ENCODE measurements at regions not wholly inside any gene's neighbourhood (a gene's known extent, or its start where the extent isn't known, plus 50 kb on each side); places are given as distances from the start of the nearest gene placed in this dataset.
"Not testable (repeated sequence)": the region's sequence is repeated elsewhere in the genome, so short reads cannot be mapped to it uniquely, and the experiment has no call there.

DNA sequence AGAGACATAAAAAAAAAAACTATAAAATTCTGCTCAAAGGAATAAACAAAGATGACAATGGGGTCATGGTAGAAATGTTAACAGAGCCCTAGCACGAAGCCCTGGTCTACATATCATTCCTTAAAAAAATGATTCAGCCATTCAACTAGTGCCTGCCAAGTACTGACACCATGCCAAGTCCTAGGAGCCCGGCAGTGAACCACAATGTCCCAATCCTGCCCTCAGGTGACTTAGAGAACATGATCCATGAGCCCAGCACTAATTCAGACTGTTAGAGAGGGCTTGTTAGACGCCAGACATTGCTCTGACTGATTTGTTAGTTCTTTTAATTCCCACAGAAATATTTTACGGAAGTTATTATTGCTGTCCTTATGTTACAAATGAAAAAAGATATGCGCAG lies 67.3 kb upstream of the VWC2 start:
- Histone ChIP-seq H3K4me1 (no peaks in the 10 kb centered on the region), H3K36me3 (no peaks in the 10 kb centered on the region), H3K4me3 (no peak overlapping the region), H3K27me3 (no peaks in the 10 kb centered on the region), H3K9me3 (no peaks in the 10 kb centered on the region), H3K27ac (no peak overlapping the region)
- no peak for DNase-seq
- intact Hi-C loops (cut with DNase I), result no loop called here
- no peak for TF ChIP-seq CTCF (IDR thresholded peaks at IDR 0.05)
- no peak for ATAC-seq

DNA sequence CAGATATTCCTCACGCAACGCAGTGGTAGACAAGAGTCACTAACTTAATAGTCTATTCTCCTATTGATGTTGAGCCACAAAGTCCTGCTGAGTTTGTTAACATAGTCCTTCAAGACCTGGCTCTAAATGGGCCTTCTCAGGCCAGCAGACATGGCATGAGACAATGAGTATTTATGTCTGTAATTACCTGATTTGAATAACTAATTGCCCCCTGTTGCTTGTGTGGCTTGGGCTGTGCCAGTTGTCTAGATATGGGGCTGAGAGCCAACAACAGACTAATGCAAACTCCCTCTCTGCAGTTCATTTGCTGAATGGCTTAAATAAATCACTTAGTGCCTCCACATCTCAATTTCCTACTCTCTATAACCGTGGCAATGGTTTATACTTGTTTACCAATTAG lies 65.5 kb upstream of the VWC2 start:
- no peaks in the 10 kb centered on the region for H3K4me1 ChIP-seq
- no peaks in the 10 kb centered on the region for H3K36me3 ChIP-seq
- intact Hi-C loops (cut with DNase I), result no loop called here
- TF ChIP-seq CTCF (IDR thresholded peaks at IDR 0.05), result no peak
- no peak overlapping the region for H3K27ac ChIP-seq
- no peaks in the 10 kb centered on the region for H3K27me3 ChIP-seq
- DNase-seq (no peak), ATAC-seq (no peak)
- H3K9me3 ChIP-seq, result no peaks in the 10 kb centered on the region
- no peak overlapping the region for H3K4me3 ChIP-seq

- TF ChIP-seq CTCF (IDR thresholded peaks at IDR 0.05), result no peak
- H3K27me3 ChIP-seq, result no peaks in the 10 kb centered on the region
- DNase-seq, result no peak
- no peaks in the 10 kb centered on the region for H3K4me1 ChIP-seq
- no peak for ATAC-seq
- no peaks in the 10 kb centered on the region for H3K36me3 ChIP-seq
- H3K27ac ChIP-seq, result no peak overlapping the region
- intact Hi-C loops (cut with DNase I), result no loop called here
- no peaks in the 10 kb centered on the region for H3K9me3 ChIP-seq
- no peak overlapping the region for H3K4me3 ChIP-seq
These were observed 64.8 kb upstream of the VWC2 start for GRCh38 chr7:49708590-49708989.

DNA sequence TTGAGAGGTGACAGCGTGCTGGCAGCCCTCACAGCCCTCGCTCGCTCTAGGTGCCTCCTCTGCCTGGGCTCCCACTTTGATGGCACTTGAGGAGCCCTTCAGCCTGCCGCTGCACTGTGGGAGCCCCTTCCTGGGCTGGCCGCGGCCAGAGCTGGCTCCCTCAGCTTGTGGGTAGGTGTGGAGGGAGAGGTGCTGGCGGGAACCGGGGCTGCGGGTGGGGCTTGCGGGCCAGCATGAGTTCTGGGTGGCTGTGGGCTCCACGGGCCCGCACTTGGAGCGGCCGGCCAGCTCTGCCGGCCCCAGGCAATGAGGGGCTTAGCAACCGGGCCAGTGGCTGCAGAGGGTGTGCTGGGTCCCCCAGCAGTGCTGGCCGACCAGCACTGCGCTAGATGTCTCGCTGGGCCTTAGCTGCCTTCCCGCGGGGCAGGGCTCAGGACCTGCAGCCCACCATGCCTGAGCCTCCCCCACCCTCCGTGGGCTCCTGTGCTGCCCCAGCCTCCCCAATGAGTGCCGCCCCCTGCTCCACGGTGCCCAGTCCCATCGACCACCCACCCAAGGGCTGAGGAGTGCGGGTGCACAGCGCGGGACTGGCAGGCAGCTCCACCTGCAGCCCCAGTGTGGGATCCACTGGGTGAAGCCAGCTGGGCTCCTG lies 62.2 kb upstream of the VWC2 start:
- H3K27me3 ChIP-seq; intact Hi-C loops (cut with DNase I); H3K4me1 ChIP-seq; ATAC-seq; H3K9me3 ChIP-seq; H3K4me3 ChIP-seq; H3K27ac ChIP-seq; H3K36me3 ChIP-seq; DNase-seq: not testable (repeated sequence)

GRCh38 chr7:49714182-49714581 lies 59.3 kb upstream of the VWC2 start:
- no peak for DNase-seq

GRCh38 chr7:49715486-49715885 lies 58.0 kb upstream of the VWC2 start:
- intact Hi-C loops (cut with DNase I), result no loop called here
- H3K4me1 ChIP-seq, result no peaks in the 10 kb centered on the region
- no peaks in the 10 kb centered on the region for H3K36me3 ChIP-seq
- DNase-seq, result no peak
- no peak overlapping the region for H3K27ac ChIP-seq
- no peak for TF ChIP-seq CTCF (IDR thresholded peaks at IDR 0.05)
- no peak overlapping the region for H3K4me3 ChIP-seq
- no peaks in the 10 kb centered on the region for H3K9me3 ChIP-seq
- no peaks in the 10 kb centered on the region for H3K27me3 ChIP-seq
- ATAC-seq, result no peak

More at GRCh38 chr7:49714182-49714581, 59.3 kb upstream of the VWC2 start:
- ATAC-seq, result no peak
- Histone ChIP-seq H3K4me3 (no peak overlapping the region), H3K4me1 (no peaks in the 10 kb centered on the region), H3K36me3 (no peaks in the 10 kb centered on the region), H3K27ac (no peak overlapping the region), H3K27me3 (no peaks in the 10 kb centered on the region), H3K9me3 (no peaks in the 10 kb centered on the region)
- no peak for TF ChIP-seq CTCF (IDR thresholded peaks at IDR 0.05)
- intact Hi-C loops (cut with DNase I), result no loop called here

Measured in upper lobe of right lung (tissue), 1 donor.